IgD-negative memory B cell (primary cell): ENCODE measurements at regions not wholly inside any gene's neighbourhood (a gene's known extent, or its start where the extent isn't known, plus 50 kb on each side); places are given as distances from the start of the nearest gene placed in this dataset.

Source experiments
- H3K27ac Mint-ChIP-seq, 3 donors: one replicate each; pipeline ENCODE4 v1.8.0; 2020 to 2022; ENCODE audit warnings: mild to moderate bottlenecking in 3 of 3, mixed read lengths in 3 of 3, moderate library complexity in 1 of 3
- H3K27me3 Mint-ChIP-seq: one replicate; pipeline ENCODE4 v1.8.0; 2021; ENCODE audit warnings: mixed read lengths
- H3K36me3 Mint-ChIP-seq: one replicate; pipeline ENCODE4 v1.8.0; 2020; ENCODE audit warnings: mild to moderate bottlenecking, mixed read lengths
- H3K4me1 Mint-ChIP-seq, 3 donors: one replicate each; pipeline ENCODE4 v1.8.0; 2020 to 2022; ENCODE audit warnings: mixed read lengths in 3 of 3, mild to moderate bottlenecking in 1 of 3
- H3K4me3 Mint-ChIP-seq, 4 donors: one replicate each; pipeline ENCODE4 v1.8.0; 2020 to 2022; ENCODE audit warnings: mild to moderate bottlenecking in 4 of 4, mixed read lengths in 4 of 4, moderate library complexity in 3 of 4
- H3K9me3 Mint-ChIP-seq, 3 donors: one replicate each; pipeline ENCODE4 v1.8.0; 2020 to 2021; ENCODE audit warnings: mixed read lengths in 3 of 3, mild to moderate bottlenecking in 1 of 3

- Mint-ChIP-seq H3K9me3 (peaks cover 0 to 2% (median 0%) of the 10 kb centered on the region in 3 donors), H3K27ac (no peak overlapping the region), H3K4me3 (no peak overlapping the region), H3K36me3 (no peaks in the 10 kb centered on the region), H3K27me3 (peaks cover 6% of the 10 kb centered on the region), H3K4me1 (peaks cover 0 to 2% (median 1%) of the 10 kb centered on the region in 3 donors)
Observed at GRCh38 chr10:6962576-6962975, 382.5 kb upstream of the PRKCQ start.

GRCh38 chr10:6958711-6959110 is 378.6 kb upstream of the PRKCQ start:
- peaks cover 2% of the 10 kb centered on the region for H3K27me3 Mint-ChIP-seq
- H3K36me3 Mint-ChIP-seq: no peaks in the 10 kb centered on the region
- H3K4me1 Mint-ChIP-seq: no peaks in the 10 kb centered on the region
- H3K9me3 Mint-ChIP-seq: no peaks in the 10 kb centered on the region
- H3K27ac Mint-ChIP-seq: no peak overlapping the region
- no peak overlapping the region for H3K4me3 Mint-ChIP-seq

GRCh38 chr10:6958254-6958653 is 378.2 kb upstream of the PRKCQ start:
- no peak overlapping the region for H3K27ac Mint-ChIP-seq
- peaks cover 2% of the 10 kb centered on the region for H3K27me3 Mint-ChIP-seq
- no peak overlapping the region for H3K4me3 Mint-ChIP-seq
- no peaks in the 10 kb centered on the region for H3K36me3 Mint-ChIP-seq
- H3K9me3 Mint-ChIP-seq: no peaks in the 10 kb centered on the region
- H3K4me1 Mint-ChIP-seq: no peaks in the 10 kb centered on the region

GRCh38 chr10:6957851-6958250 is 377.8 kb upstream of the PRKCQ start:
- Mint-ChIP-seq H3K4me3 (no peak overlapping the region), H3K27me3 (peaks cover 2% of the 10 kb centered on the region), H3K9me3 (no peaks in the 10 kb centered on the region), H3K36me3 (no peaks in the 10 kb centered on the region), H3K27ac (no peak overlapping the region), H3K4me1 (no peaks in the 10 kb centered on the region)

- H3K4me3 Mint-ChIP-seq: no peak overlapping the region
- peaks cover 3% of the 10 kb centered on the region for H3K27me3 Mint-ChIP-seq
- H3K9me3 Mint-ChIP-seq: no peaks in the 10 kb centered on the region
- H3K4me1 Mint-ChIP-seq: no peaks in the 10 kb centered on the region
- H3K27ac Mint-ChIP-seq: no peak overlapping the region
- H3K36me3 Mint-ChIP-seq: no peaks in the 10 kb centered on the region
Observed at GRCh38 chr10:6956562-6956961, 376.5 kb upstream of the PRKCQ start.

GRCh38 chr10:6953271-6953801 is 373.3 kb upstream of the PRKCQ start:
- no peaks in the 10 kb centered on the region for H3K9me3 Mint-ChIP-seq
- peaks cover 1% of the 10 kb centered on the region for H3K27me3 Mint-ChIP-seq
- no peak overlapping the region for H3K27ac Mint-ChIP-seq
- no peaks in the 10 kb centered on the region for H3K36me3 Mint-ChIP-seq
- H3K4me3 Mint-ChIP-seq: no peak overlapping the region
- H3K4me1 Mint-ChIP-seq: no peaks in the 10 kb centered on the region

GRCh38 chr10:6951732-6952131 is 371.7 kb upstream of the PRKCQ start:
- Mint-ChIP-seq H3K4me1 (no peaks in the 10 kb centered on the region), H3K36me3 (no peaks in the 10 kb centered on the region), H3K27ac (no peak overlapping the region), H3K4me3 (no peak overlapping the region), H3K27me3 (peaks cover 1% of the 10 kb centered on the region), H3K9me3 (peaks cover 0 to 2% (median 0%) of the 10 kb centered on the region in 3 donors)

GRCh38 chr10:6950133-6950532 is 370.1 kb upstream of the PRKCQ start:
- Mint-ChIP-seq H3K27me3 (peaks cover 1% of the 10 kb centered on the region), H3K27ac (peak overlapping the region in 1 of 3 donors; percentile 6), H3K9me3 (peaks cover 0 to 2% (median 0%) of the 10 kb centered on the region in 3 donors), H3K4me3 (no peak overlapping the region), H3K4me1 (no peaks in the 10 kb centered on the region), H3K36me3 (peaks cover 4% of the 10 kb centered on the region)

- no peaks in the 10 kb centered on the region for H3K4me1 Mint-ChIP-seq
- no peak overlapping the region for H3K27ac Mint-ChIP-seq
- no peak overlapping the region for H3K4me3 Mint-ChIP-seq
- H3K36me3 Mint-ChIP-seq: peaks cover 6% of the 10 kb centered on the region
- H3K9me3 Mint-ChIP-seq: peaks cover 0 to 2% (median 0%) of the 10 kb centered on the region in 3 donors
- H3K27me3 Mint-ChIP-seq: peaks cover 5% of the 10 kb centered on the region
Observed at GRCh38 chr10:6944436-6944835, 364.4 kb upstream of the PRKCQ start.

GRCh38 chr10:6938384-6938783 is 358.3 kb upstream of the PRKCQ start:
- Mint-ChIP-seq H3K9me3 (peaks cover 3 to 10% (median 10%) of the 10 kb centered on the region in 3 donors), H3K4me1 (peaks cover 0 to 2% (median 0%) of the 10 kb centered on the region in 3 donors), H3K4me3 (no peak overlapping the region), H3K36me3 (peaks cover 1% of the 10 kb centered on the region), H3K27ac (no peak overlapping the region), H3K27me3 (peaks cover 8% of the 10 kb centered on the region)

- no peak overlapping the region for H3K4me3 Mint-ChIP-seq
- H3K27me3 Mint-ChIP-seq: peaks cover 8% of the 10 kb centered on the region
- peaks cover 1% of the 10 kb centered on the region for H3K36me3 Mint-ChIP-seq
- H3K9me3 Mint-ChIP-seq: peaks cover 3 to 10% (median 10%) of the 10 kb centered on the region in 3 donors
- H3K4me1 Mint-ChIP-seq: peaks cover 0 to 2% (median 0%) of the 10 kb centered on the region in 3 donors
- no peak overlapping the region for H3K27ac Mint-ChIP-seq
Observed at GRCh38 chr10:6936931-6937330, 356.9 kb upstream of the PRKCQ start.

- Mint-ChIP-seq H3K4me3 (peak overlapping the region in 1 of 4 donors; percentile 67), H3K36me3 (no peaks in the 10 kb centered on the region), H3K4me1 (peaks cover 35 to 38% (median 37%) of the 10 kb centered on the region in 3 donors), H3K27me3 (no peaks in the 10 kb centered on the region), H3K9me3 (no peaks in the 10 kb centered on the region), H3K27ac (no peak overlapping the region)
Observed at GRCh38 chr10:6929148-6929830, 349.2 kb upstream of the PRKCQ start.

- Mint-ChIP-seq H3K4me3 (peak overlapping the region in 2 of 4 donors; percentile 85 to 92), H3K27me3 (no peaks in the 10 kb centered on the region), H3K4me1 (peaks cover 35 to 38% (median 37%) of the 10 kb centered on the region in 3 donors), H3K27ac (peak overlapping the region in 2 of 3 donors; percentile 84 to 86), H3K36me3 (no peaks in the 10 kb centered on the region), H3K9me3 (no peaks in the 10 kb centered on the region)
Observed at GRCh38 chr10:6928586-6928985, 348.5 kb upstream of the PRKCQ start.

GRCh38 chr10:6926971-6927370 is 346.9 kb upstream of the PRKCQ start:
- Mint-ChIP-seq H3K4me1 (peaks cover 35 to 38% (median 37%) of the 10 kb centered on the region in 3 donors), H3K27ac (peak overlapping the region in 2 of 3 donors; percentile 13 to 65), H3K4me3 (peak overlapping the region in 3 of 4 donors; percentile 51 to 71 (median 55))

GRCh38 chr10:6925146-6925545 is 345.1 kb upstream of the PRKCQ start:
- no peak overlapping the region for H3K4me3 Mint-ChIP-seq
- H3K36me3 Mint-ChIP-seq: no peaks in the 10 kb centered on the region
- no peaks in the 10 kb centered on the region for H3K9me3 Mint-ChIP-seq
- H3K4me1 Mint-ChIP-seq: peaks cover 35 to 44% (median 41%) of the 10 kb centered on the region in 3 donors
- peak overlapping the region in 2 of 3 donors; percentile 28 to 76 for H3K27ac Mint-ChIP-seq
- no peaks in the 10 kb centered on the region for H3K27me3 Mint-ChIP-seq

More at GRCh38 chr10:6926971-6927370, 346.9 kb upstream of the PRKCQ start:
- Mint-ChIP-seq H3K27me3 (no peaks in the 10 kb centered on the region), H3K9me3 (no peaks in the 10 kb centered on the region), H3K36me3 (no peaks in the 10 kb centered on the region)

- H3K27ac Mint-ChIP-seq: no peak overlapping the region
- H3K4me3 Mint-ChIP-seq: no peak overlapping the region
- H3K27me3 Mint-ChIP-seq: no peaks in the 10 kb centered on the region
- peaks cover 34 to 44% (median 42%) of the 10 kb centered on the region in 3 donors for H3K4me1 Mint-ChIP-seq
- no peaks in the 10 kb centered on the region for H3K9me3 Mint-ChIP-seq
- no peaks in the 10 kb centered on the region for H3K36me3 Mint-ChIP-seq
Observed at GRCh38 chr10:6924166-6924565, 344.1 kb upstream of the PRKCQ start.
